HG02798 (cell line): ENCODE measurements at regions not wholly inside any gene's neighbourhood (a gene's known extent, or its start where the extent isn't known, plus 50 kb on each side); places are given as distances from the start of the nearest gene placed in this dataset.

Experiments
- ATAC-seq: cut with Tn5 transposase; IDR thresholded peaks from one replicate; pipeline ENCODE4 v1.9.1; 2021; ENCODE audit warnings: mild to moderate bottlenecking; ENCODE audit not compliant: unreplicated experiment, poor library complexity

- ATAC-seq = no peak
Observed at GRCh38 chr1:73953586-73953985, 244.4 kb downstream of the LRRIQ3 start.

DNA sequence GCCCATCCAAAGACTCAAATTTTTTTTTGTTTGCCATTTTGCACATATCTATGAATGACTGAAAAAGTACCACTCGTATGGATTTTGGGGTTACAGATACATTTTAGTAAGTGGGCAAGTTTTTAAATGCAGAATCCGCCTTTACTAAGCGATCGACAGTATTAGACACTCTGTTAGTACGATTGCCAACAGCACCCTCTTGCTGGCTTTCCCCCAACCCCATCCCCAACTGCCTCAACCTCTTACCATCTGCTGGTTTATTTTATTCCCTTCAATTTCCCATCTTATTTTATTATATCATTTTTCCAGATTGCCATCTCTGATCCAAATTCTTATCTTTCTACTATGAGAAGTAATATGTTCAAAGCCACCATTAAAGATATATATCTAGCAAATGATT lies 244.8 kb downstream of the LRRIQ3 start:
- ATAC-seq = no peak

DNA sequence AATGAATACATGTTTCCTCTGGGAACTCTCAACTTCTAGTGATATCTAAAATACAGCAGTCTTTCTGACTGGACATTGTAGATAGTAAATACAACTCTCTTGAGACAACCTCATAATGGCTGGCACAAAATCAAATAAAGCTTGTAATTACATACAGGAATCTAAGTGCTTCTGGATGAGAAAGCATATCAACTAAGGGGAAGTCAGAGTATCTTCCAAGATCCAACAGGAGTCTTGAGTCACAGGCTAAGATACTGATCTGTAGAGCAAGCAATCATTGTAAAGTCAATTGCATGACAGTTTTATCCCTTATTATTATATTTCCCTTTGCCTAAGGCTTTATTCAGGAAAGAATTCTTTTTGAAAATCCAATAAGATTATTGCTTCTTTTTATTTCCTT lies 249.9 kb downstream of the LRRIQ3 start:
- ATAC-seq = no peak

- peak; percentile 45 for ATAC-seq
Observed at GRCh38 chr1:73947009-73947408, 251.0 kb downstream of the LRRIQ3 start.

DNA sequence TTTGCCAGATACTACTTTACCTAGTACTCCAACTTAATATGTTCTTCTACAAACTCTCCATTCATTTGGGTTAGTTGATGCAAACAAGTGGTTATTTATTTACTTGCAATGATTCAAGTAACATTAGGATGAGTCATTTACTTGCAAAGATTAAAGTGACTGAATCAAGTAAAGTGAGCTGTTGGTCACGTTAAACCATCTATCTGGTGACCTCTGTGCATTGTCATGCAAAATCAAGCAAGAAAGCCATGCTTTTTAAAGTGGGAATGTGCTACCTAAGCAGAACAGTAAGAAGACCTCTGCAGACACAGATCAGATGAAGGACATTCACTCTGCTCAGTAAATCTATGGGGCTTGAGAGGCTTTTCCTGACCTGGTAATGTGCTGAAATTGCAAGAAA lies 254.7 kb downstream of the LRRIQ3 start:
- no peak for ATAC-seq

DNA sequence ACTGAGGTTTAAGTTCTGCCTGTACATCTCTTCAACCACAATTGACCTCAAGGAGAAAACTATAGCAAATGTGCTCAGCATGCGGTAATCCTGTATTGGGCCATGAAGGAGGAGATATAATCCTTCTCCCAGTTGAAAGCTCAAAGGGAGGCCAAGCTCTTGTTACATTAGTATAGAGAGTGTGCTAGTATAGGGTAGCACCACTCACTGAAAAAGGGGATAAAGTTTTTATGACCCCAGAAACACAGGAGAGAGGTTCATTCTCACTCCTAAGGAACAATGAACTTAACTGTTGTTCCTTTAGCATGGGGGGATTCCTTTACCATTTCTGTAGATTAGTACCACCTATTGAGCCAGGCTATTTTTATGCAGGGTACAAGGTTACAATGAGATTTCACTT lies 267.7 kb downstream of the LRRIQ3 start:
- no peak for ATAC-seq

DNA sequence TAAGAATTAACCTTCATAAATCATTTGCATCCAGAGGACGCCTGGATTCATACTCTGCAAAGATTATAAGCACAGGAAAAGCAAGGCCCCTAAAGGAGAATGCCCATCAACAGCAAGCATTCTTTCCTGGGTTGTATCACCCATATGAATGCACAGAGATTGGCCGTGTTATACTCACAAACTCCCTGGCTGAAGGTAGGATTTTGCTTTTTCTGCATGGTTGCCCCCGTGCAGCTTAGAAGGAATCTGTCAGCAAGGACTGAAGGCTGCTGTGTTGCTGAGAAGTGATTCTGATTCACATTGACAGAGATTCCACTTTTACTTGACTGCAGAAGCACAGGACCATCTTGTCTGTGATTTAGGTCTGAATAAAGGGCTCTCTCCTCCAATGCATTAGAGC lies 283.0 kb downstream of the LRRIQ3 start:
- no peak for ATAC-seq

- ATAC-seq = no peak
Observed at GRCh38 chr1:73913025-73913424, 285.0 kb downstream of the LRRIQ3 start.

DNA sequence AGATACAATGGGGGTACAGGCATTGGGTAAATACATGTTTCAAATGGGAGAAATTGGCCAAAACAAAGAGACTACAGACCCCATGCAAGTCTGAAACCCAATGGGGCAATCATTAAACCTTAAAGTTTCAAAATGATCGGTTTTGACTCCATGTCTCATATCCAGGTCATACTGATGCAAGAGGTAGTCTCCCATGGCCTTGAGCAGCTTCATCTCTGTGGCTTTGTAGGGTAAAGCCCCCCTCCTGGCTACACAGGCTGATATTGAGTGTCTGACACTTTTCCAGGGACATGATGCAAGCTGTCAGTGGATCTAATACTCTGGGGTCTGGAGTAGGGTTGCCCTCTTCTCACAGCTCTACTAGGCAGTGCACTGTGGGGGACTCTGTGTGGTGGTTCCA lies 286.1 kb downstream of the LRRIQ3 start:
- no peak for ATAC-seq

DNA sequence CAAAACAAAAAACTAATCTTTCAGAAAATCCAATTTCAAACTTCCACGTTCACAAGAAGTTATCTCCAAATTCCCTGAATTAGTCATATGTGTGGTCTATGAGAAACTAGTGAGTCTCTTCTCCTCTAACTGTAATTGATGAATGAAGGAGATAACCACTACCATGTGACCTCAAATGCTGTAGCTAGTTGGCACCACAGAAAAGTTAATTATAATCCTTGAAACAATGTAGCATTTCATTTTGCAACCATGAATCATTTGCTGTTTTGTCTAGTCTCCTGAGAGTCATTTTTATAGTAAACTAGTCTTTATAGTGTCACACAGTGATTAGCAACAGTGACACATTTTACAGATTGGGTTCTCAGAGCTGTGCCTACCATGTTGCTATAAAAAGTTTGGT lies 287.5 kb downstream of the LRRIQ3 start:
- no peak for ATAC-seq

GRCh38 chr1:73910062-73910461 lies 287.9 kb downstream of the LRRIQ3 start:
- ATAC-seq = no peak

DNA sequence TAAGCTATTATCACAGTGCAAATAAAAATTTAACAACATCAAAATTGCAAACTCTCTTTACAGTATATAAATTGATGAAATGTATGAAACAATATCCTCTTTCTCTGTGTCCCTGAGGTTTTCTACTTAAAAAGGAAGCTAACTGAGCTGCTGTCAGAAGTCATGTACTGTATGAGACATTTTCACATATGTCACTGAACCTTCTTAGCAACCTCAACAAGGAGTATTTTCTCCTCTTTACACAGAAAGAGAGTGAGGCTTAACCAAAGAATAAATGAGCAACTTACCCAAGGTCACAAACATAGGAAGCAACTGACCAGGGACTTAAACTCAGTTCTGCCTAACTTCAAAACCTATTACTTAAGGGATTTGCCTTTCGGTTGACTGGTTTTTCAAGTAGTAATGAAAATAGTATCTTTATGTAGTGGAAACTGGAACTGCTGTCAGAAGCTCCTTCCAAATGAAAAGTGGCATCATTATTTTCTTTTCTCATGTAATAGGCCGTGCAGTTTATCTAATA lies 288.9 kb downstream of the LRRIQ3 start:
- no peak for ATAC-seq

DNA sequence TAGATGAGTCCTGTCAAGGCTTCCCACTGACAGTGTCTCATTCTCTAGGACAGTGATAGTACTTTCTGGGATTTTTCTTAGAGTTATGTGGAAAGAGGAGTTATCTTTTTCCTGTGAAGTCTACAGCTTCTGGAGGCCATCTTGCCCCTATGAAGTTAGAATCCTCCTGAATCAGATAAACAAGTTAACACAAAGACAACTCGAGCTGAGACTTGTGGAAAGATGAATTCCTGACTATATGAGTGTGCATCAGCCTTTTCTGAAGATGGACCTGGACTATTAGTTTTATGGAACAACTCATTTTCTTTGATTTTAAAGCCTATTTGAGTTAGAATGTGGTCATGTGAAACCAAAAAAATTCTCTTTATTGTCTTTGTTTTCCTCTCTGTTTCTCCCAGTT lies 290.9 kb downstream of the LRRIQ3 start:
- ATAC-seq = no peak

DNA sequence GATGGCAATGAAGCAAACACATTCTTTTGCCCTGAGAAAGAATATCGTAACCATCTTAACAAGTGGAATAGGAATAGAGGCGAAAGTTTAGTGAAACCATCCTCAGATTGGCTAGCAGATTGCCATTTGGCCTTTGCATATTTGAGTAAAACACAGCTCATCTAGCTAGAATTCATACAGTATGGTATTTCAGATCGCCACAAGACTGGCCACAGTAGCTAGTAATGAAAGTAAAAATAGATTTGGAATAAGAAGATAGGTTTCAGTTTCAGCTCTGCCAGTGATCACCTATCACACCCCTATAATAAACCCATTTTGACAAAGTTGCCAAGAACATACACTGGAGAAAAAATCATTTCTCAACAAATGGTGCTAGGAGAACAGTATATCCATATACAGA lies 294.9 kb downstream of the LRRIQ3 start:
- ATAC-seq = peak; percentile 52

DNA sequence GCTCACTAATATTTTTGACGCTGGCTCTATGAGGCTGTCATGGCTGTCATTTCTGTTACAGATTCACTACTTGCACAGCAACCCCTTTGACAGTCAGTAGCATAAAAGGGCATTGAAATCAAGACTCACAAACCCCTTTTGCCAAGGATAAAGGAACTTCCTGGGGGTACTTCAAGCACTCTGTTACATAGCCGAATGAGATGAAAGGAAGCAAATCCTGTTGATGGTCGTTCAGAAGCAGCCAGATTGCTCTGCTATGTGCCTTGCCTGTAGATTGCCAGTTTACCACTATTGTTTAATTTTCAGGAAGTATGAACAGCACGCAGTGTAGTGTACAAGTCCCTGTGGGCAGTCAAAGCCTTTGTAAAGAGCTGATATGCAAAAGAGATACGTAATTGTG lies 296.2 kb downstream of the LRRIQ3 start:
- ATAC-seq = no peak

DNA sequence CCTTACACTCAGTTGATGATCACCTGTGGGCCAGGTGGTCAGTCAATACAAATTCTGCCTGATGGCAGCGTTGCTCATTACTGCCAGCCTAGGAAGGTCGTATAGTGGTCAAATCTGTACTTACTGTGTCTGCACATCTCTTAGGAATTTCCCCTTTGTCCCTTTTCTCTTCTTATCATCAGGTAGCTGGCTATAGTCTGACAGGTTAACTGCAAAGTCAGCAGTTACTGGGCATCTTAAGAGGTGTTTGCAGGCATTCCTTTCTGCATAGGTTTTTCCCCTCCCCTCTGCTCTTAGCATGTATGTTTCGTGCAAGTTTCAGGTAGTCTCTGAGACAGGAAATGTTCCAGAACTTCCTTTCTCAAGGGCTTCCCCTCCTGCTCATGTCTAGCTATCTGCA lies 298.7 kb downstream of the LRRIQ3 start:
- ATAC-seq = no peak

- ATAC-seq = no peak
Observed at GRCh38 chr1:73898540-73898939, 299.4 kb downstream of the LRRIQ3 start.

GRCh38 chr1:73887412-73887811 lies 310.6 kb downstream of the LRRIQ3 start:
- no peak for ATAC-seq

GRCh38 chr1:73886716-73887115 lies 311.3 kb downstream of the LRRIQ3 start:
- ATAC-seq = no peak

- ATAC-seq = no peak
Observed at GRCh38 chr1:73874806-73875205, 323.2 kb downstream of the LRRIQ3 start.

GRCh38 chr1:73868810-73869336 lies 329.1 kb downstream of the LRRIQ3 start:
- ATAC-seq = no peak

DNA sequence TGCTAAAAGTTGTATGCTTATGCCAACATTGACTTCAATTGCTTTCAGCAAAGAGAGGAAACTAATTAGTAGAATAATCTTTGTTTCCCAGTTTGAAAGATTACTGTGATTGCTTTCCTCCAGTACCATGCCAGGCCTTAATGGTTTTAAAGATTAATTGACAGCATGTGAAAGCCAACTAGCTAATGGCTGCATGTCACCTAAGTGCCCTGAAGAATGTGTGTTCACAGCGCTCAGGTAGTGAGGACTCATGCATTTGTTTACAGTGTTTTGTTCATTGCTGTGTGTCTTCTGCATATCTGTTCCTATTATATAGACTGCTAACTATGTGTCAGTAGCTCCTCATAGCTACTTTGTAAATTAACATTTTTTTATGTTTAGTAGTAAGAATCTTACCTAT lies 335.6 kb downstream of the LRRIQ3 start:
- ATAC-seq = no peak

GRCh38 chr1:73860421-73860950 lies 337.5 kb downstream of the LRRIQ3 start:
- no peak for ATAC-seq
